ENCODE measurements at regions not wholly inside any gene's neighbourhood (a gene's known extent, or its start where the extent isn't known, plus 50 kb on each side); places are given as distances from the start of the nearest gene placed in this dataset.

- Histone ChIP-seq H3K27ac (ENCODE audit: low read depth, low read length) (no peak overlapping the region), H3K4me3 (ENCODE audit: insufficient read depth, low read length, poor library complexity, severe bottlenecking) (no peak overlapping the region), H3K9me3 (ENCODE audit: insufficient read depth, low read length) (no peaks in the 10 kb centered on the region), H3K4me2 (ENCODE audit: low read depth, low read length, poor library complexity, severe bottlenecking) (no peak overlapping the region), H2AFZ (ENCODE audit: low read depth, low read length, severe bottlenecking) (no peak overlapping the region), H3F3A (ENCODE audit: insufficient read depth) (no peaks in the 10 kb centered on the region), H4K20me1 (ENCODE audit: low read depth, low read length) (no peaks in the 10 kb centered on the region), H3K9ac (ENCODE audit: low read length) (no peak overlapping the region), H3K36me3 (ENCODE audit: low read length) (no peaks in the 10 kb centered on the region), H3K27me3 (ENCODE audit: low read length) (no peaks in the 10 kb centered on the region), H3K9me2 (replicated peaks; ENCODE audit: insufficient read depth, low read length) (no peaks in the 10 kb centered on the region), H3K79me2 (ENCODE audit: insufficient read depth, low read length) (no peaks in the 10 kb centered on the region)
- no peak for TF ChIP-seq CTCF (IDR thresholded peaks at IDR 0.05; ENCODE audit: insufficient read depth, low read length, poor library complexity, severe bottlenecking)
- TF ChIP-seq EZH2phosphoT487 (conservative IDR thresholded peaks at IDR 0.05; ENCODE audit: low read length) = no peak
Observed at GRCh38 chr6:14943116-14943515, 302.8 kb upstream of the JARID2 start.

- Histone ChIP-seq H3K27ac (ENCODE audit: low read depth, low read length) (no peak overlapping the region), H3K79me2 (ENCODE audit: insufficient read depth, low read length) (no peaks in the 10 kb centered on the region), H3K9me3 (ENCODE audit: insufficient read depth, low read length) (no peaks in the 10 kb centered on the region), H3K9ac (ENCODE audit: low read length) (no peak overlapping the region), H3K27me3 (ENCODE audit: low read length) (no peaks in the 10 kb centered on the region), H3K36me3 (ENCODE audit: low read length) (no peaks in the 10 kb centered on the region), H2AFZ (ENCODE audit: low read depth, low read length, severe bottlenecking) (no peak overlapping the region), H4K20me1 (ENCODE audit: low read depth, low read length) (no peaks in the 10 kb centered on the region), H3K4me3 (ENCODE audit: insufficient read depth, low read length, poor library complexity, severe bottlenecking) (no peak overlapping the region), H3K4me2 (ENCODE audit: low read depth, low read length, poor library complexity, severe bottlenecking) (no peak overlapping the region), H3K9me2 (replicated peaks; ENCODE audit: insufficient read depth, low read length) (no peaks in the 10 kb centered on the region), H3F3A (ENCODE audit: insufficient read depth) (no peaks in the 10 kb centered on the region)
- TF ChIP-seq EZH2phosphoT487 (conservative IDR thresholded peaks at IDR 0.05; ENCODE audit: low read length) (no peak), CTCF (IDR thresholded peaks at IDR 0.05; ENCODE audit: insufficient read depth, low read length, poor library complexity, severe bottlenecking) (no peak)
Observed at GRCh38 chr6:14944593-14944992, 301.3 kb upstream of the JARID2 start.

GRCh38 chr6:14945461-14946185 lies 300.2 kb upstream of the JARID2 start:
- TF ChIP-seq EZH2phosphoT487 (conservative IDR thresholded peaks at IDR 0.05; ENCODE audit: low read length) (no peak), CTCF (IDR thresholded peaks at IDR 0.05; ENCODE audit: insufficient read depth, low read length, poor library complexity, severe bottlenecking) (no peak)
- H3K79me2 ChIP-seq (ENCODE audit: insufficient read depth, low read length) = no peaks in the 10 kb centered on the region
- no peak overlapping the region for H3K9ac ChIP-seq (ENCODE audit: low read length)
- H3K9me2 ChIP-seq (replicated peaks; ENCODE audit: insufficient read depth, low read length) = no peaks in the 10 kb centered on the region
- no peak overlapping the region for H3K27ac ChIP-seq (ENCODE audit: low read depth, low read length)
- no peaks in the 10 kb centered on the region for H3F3A ChIP-seq (ENCODE audit: insufficient read depth)
- H3K36me3 ChIP-seq (ENCODE audit: low read length) = no peaks in the 10 kb centered on the region
- H4K20me1 ChIP-seq (ENCODE audit: low read depth, low read length) = no peaks in the 10 kb centered on the region
- H3K9me3 ChIP-seq (ENCODE audit: insufficient read depth, low read length) = no peaks in the 10 kb centered on the region
- no peaks in the 10 kb centered on the region for H3K27me3 ChIP-seq (ENCODE audit: low read length)
- H3K4me3 ChIP-seq (ENCODE audit: insufficient read depth, low read length, poor library complexity, severe bottlenecking) = no peak overlapping the region
- H3K4me2 ChIP-seq (ENCODE audit: low read depth, low read length, poor library complexity, severe bottlenecking) = no peak overlapping the region
- no peak overlapping the region for H2AFZ ChIP-seq (ENCODE audit: low read depth, low read length, severe bottlenecking)
